CD4-positive, CD25-positive, alpha-beta regulatory T cell (primary cell): ENCODE measurements at regions not wholly inside any gene's neighbourhood (a gene's known extent, or its start where the extent isn't known, plus 50 kb on each side); places are given as distances from the start of the nearest gene placed in this dataset.
A peak's percentile ranks its signal among the peaks of the same experiment; 100 is the strongest.

Experiments
- ATAC-seq, 2 donors: fragments of 150-1000 bp; cut with Tn5 transposase; one replicate each; pipeline ENCODE4 v1.10.0; 2021; ENCODE audit warnings: low read depth in 2 of 2, moderate number of reproducible peaks in 2 of 2, moderate library complexity in 1 of 2
- DNase-seq, 3 donors: peaks; one replicate each; pipeline versions ENCODE4 v3.0.0 to v3.0.0-alpha.2; 2012 to 2022; ENCODE audit warnings: mixed read lengths in 1 of 3
- H3K27ac ChIP-seq: one replicate; pipeline ENCODE4 v1.7.0; 2013; ENCODE audit warnings: mild to moderate bottlenecking, low read length; ENCODE audit not compliant: insufficient read depth, poor library complexity, severe bottlenecking
- H3K27me3 ChIP-seq: one replicate; pipeline ENCODE4 v1.7.0; 2013; ENCODE audit warnings: low read length; ENCODE audit not compliant: control insufficient read depth, insufficient read depth
- H3K36me3 ChIP-seq: one replicate; pipeline ENCODE4 v1.7.0; 2013; ENCODE audit warnings: mild to moderate bottlenecking, low read length, moderate library complexity; ENCODE audit not compliant: control insufficient read depth, insufficient read depth
- H3K4me1 ChIP-seq: 2 replicates; pipeline ENCODE4 v1.7.0; 2013; ENCODE audit warnings: mild to moderate bottlenecking, low read length; ENCODE audit not compliant: insufficient read depth, control insufficient read depth, poor library complexity, severe bottlenecking
- H3K4me3 ChIP-seq: one replicate; pipeline ENCODE4 v1.7.0; 2013; ENCODE audit warnings: low read depth, mild to moderate bottlenecking, low read length, moderate library complexity
- H3K9me3 ChIP-seq, 2 experiments: 1 replicate in 1 of 2; 2 replicates in 1 of 2; pipeline ENCODE4 v1.7.0; 2013; ENCODE audit warnings: low read length in 2 of 2, mild to moderate bottlenecking in 1 of 2, moderate library complexity in 1 of 2; ENCODE audit not compliant: control insufficient read depth in 2 of 2
- H3K27ac Mint-ChIP-seq, 3 donors: one replicate each; pipeline ENCODE4 v1.8.0; 2020 to 2022; ENCODE audit warnings: mild to moderate bottlenecking in 3 of 3, mixed read lengths in 3 of 3, moderate library complexity in 2 of 3
- H3K27me3 Mint-ChIP-seq: one replicate; pipeline ENCODE4 v1.8.0; 2022; ENCODE audit warnings: mild to moderate bottlenecking, mixed read lengths
- H3K36me3 Mint-ChIP-seq: one replicate; pipeline ENCODE4 v1.8.0; 2020; ENCODE audit warnings: mixed read lengths
- H3K4me1 Mint-ChIP-seq, 4 donors: one replicate each; pipeline ENCODE4 v1.8.0; 2020 to 2022; ENCODE audit warnings: mixed read lengths in 4 of 4, mild to moderate bottlenecking in 1 of 4
- H3K4me3 Mint-ChIP-seq, 4 donors: one replicate each; pipeline ENCODE4 v1.8.0; 2020 to 2022; ENCODE audit warnings: mild to moderate bottlenecking in 4 of 4, mixed read lengths in 4 of 4, moderate library complexity in 3 of 4
- H3K9me3 Mint-ChIP-seq, 7 donors: one replicate each; pipeline ENCODE4 v1.8.0; 2020 to 2022; ENCODE audit warnings: mixed read lengths in 7 of 7, mild to moderate bottlenecking in 3 of 7, moderate library complexity in 2 of 7

- H3K4me1 ChIP-seq, result no peaks in the 10 kb centered on the region
- no peaks in the 10 kb centered on the region for H3K9me3 ChIP-seq
- H3K27me3 Mint-ChIP-seq, result peaks cover 5% of the 10 kb centered on the region
- no peak for ATAC-seq
- no peak overlapping the region for H3K27ac Mint-ChIP-seq
- H3K27ac ChIP-seq, result no peak overlapping the region
- peaks cover 2% of the 10 kb centered on the region for H3K27me3 ChIP-seq
- DNase-seq, result no peak
- H3K4me3 Mint-ChIP-seq, result no peak overlapping the region
- H3K36me3 ChIP-seq, result no peaks in the 10 kb centered on the region
- H3K9me3 Mint-ChIP-seq, result peaks cover 0 to 10% (median 2%) of the 10 kb centered on the region in 7 donors
- H3K4me1 Mint-ChIP-seq, result peaks cover 0 to 2% (median 0%) of the 10 kb centered on the region in 4 donors
- H3K4me3 ChIP-seq, result no peak overlapping the region
- no peaks in the 10 kb centered on the region for H3K36me3 Mint-ChIP-seq
These were observed 260.8 kb downstream of the SH3BP4 start for GRCh38 chr2:235212501-235213158.

- no peak overlapping the region for H3K27ac ChIP-seq
- Mint-ChIP-seq H3K27me3 (peaks cover 6% of the 10 kb centered on the region), H3K36me3 (no peaks in the 10 kb centered on the region), H3K9me3 (peaks cover 0 to 10% (median 0%) of the 10 kb centered on the region in 7 donors), H3K27ac (no peak overlapping the region), H3K4me1 (peaks cover 0 to 2% (median 0%) of the 10 kb centered on the region in 4 donors), H3K4me3 (no peak overlapping the region)
- H3K4me3 ChIP-seq, result no peak overlapping the region
- no peaks in the 10 kb centered on the region for H3K4me1 ChIP-seq
- no peaks in the 10 kb centered on the region for H3K27me3 ChIP-seq
- no peaks in the 10 kb centered on the region for H3K36me3 ChIP-seq
- DNase-seq, result no peak
- ATAC-seq, result no peak
- no peaks in the 10 kb centered on the region for H3K9me3 ChIP-seq
These were observed 263.4 kb downstream of the SH3BP4 start for GRCh38 chr2:235215248-235215647.

- Mint-ChIP-seq H3K27ac (no peak overlapping the region), H3K9me3 (peaks cover 0 to 8% (median 0%) of the 10 kb centered on the region in 7 donors), H3K36me3 (no peaks in the 10 kb centered on the region), H3K4me3 (no peak overlapping the region), H3K4me1 (peaks cover 0 to 2% (median 0%) of the 10 kb centered on the region in 4 donors), H3K27me3 (peaks cover 6% of the 10 kb centered on the region)
- no peaks in the 10 kb centered on the region for H3K9me3 ChIP-seq
- no peak overlapping the region for H3K4me3 ChIP-seq
- H3K27me3 ChIP-seq, result no peaks in the 10 kb centered on the region
- H3K36me3 ChIP-seq, result no peaks in the 10 kb centered on the region
- DNase-seq (no peak), ATAC-seq (no peak)
- no peak overlapping the region for H3K27ac ChIP-seq
- no peaks in the 10 kb centered on the region for H3K4me1 ChIP-seq
These were observed 265.1 kb downstream of the SH3BP4 start for GRCh38 chr2:235216901-235217300.

GRCh38 chr2:235217846-235218245 lies 266.0 kb downstream of the SH3BP4 start:
- ATAC-seq, result no peak

GRCh38 chr2:235218486-235218907 lies 266.7 kb downstream of the SH3BP4 start:
- Mint-ChIP-seq H3K9me3 (peaks cover 0 to 4% (median 0%) of the 10 kb centered on the region in 7 donors), H3K36me3 (no peaks in the 10 kb centered on the region), H3K27ac (no peak overlapping the region), H3K4me1 (no peaks in the 10 kb centered on the region), H3K4me3 (no peak overlapping the region), H3K27me3 (peaks cover 10% of the 10 kb centered on the region)
- Histone ChIP-seq H3K36me3 (no peaks in the 10 kb centered on the region), H3K27me3 (no peaks in the 10 kb centered on the region), H3K4me1 (no peaks in the 10 kb centered on the region), H3K9me3 (no peaks in the 10 kb centered on the region), H3K4me3 (no peak overlapping the region), H3K27ac (no peak overlapping the region)
- no peak for DNase-seq
- no peak for ATAC-seq

More at GRCh38 chr2:235217846-235218245, 266.0 kb downstream of the SH3BP4 start:
- H3K27me3 Mint-ChIP-seq, result peaks cover 6% of the 10 kb centered on the region
- H3K4me1 ChIP-seq, result no peaks in the 10 kb centered on the region
- H3K4me1 Mint-ChIP-seq, result peaks cover 0 to 2% (median 0%) of the 10 kb centered on the region in 4 donors
- H3K9me3 ChIP-seq, result no peaks in the 10 kb centered on the region
- no peak overlapping the region for H3K4me3 ChIP-seq
- H3K36me3 ChIP-seq, result no peaks in the 10 kb centered on the region
- no peaks in the 10 kb centered on the region for H3K27me3 ChIP-seq
- no peak overlapping the region for H3K27ac Mint-ChIP-seq
- no peak overlapping the region for H3K27ac ChIP-seq
- no peaks in the 10 kb centered on the region for H3K36me3 Mint-ChIP-seq
- H3K4me3 Mint-ChIP-seq, result no peak overlapping the region
- H3K9me3 Mint-ChIP-seq, result peaks cover 0 to 7% (median 0%) of the 10 kb centered on the region in 7 donors
- no peak for DNase-seq

GRCh38 chr2:235219048-235219447 lies 267.2 kb downstream of the SH3BP4 start:
- Histone ChIP-seq H3K27me3 (no peaks in the 10 kb centered on the region), H3K4me1 (no peaks in the 10 kb centered on the region), H3K27ac (no peak overlapping the region), H3K36me3 (no peaks in the 10 kb centered on the region), H3K9me3 (no peaks in the 10 kb centered on the region), H3K4me3 (no peak overlapping the region)
- ATAC-seq, result no peak
- peaks cover 0 to 4% (median 0%) of the 10 kb centered on the region in 7 donors for H3K9me3 Mint-ChIP-seq
- DNase-seq, result no peak
- H3K36me3 Mint-ChIP-seq, result no peaks in the 10 kb centered on the region
- H3K4me3 Mint-ChIP-seq, result no peak overlapping the region
- H3K4me1 Mint-ChIP-seq, result no peaks in the 10 kb centered on the region
- no peak overlapping the region for H3K27ac Mint-ChIP-seq
- peaks cover 10% of the 10 kb centered on the region for H3K27me3 Mint-ChIP-seq

GRCh38 chr2:235220331-235220730 lies 268.5 kb downstream of the SH3BP4 start:
- Histone ChIP-seq H3K36me3 (no peaks in the 10 kb centered on the region), H3K4me1 (no peaks in the 10 kb centered on the region), H3K4me3 (no peak overlapping the region), H3K9me3 (no peaks in the 10 kb centered on the region), H3K27ac (no peak overlapping the region), H3K27me3 (no peaks in the 10 kb centered on the region)
- H3K4me1 Mint-ChIP-seq, result no peaks in the 10 kb centered on the region
- H3K9me3 Mint-ChIP-seq, result peaks cover 0 to 2% (median 0%) of the 10 kb centered on the region in 7 donors
- DNase-seq (no peak), ATAC-seq (peak in 1 of 2 donors; percentile 28)
- H3K27ac Mint-ChIP-seq, result no peak overlapping the region
- no peaks in the 10 kb centered on the region for H3K36me3 Mint-ChIP-seq
- H3K4me3 Mint-ChIP-seq, result no peak overlapping the region
- peaks cover 10% of the 10 kb centered on the region for H3K27me3 Mint-ChIP-seq

- H3K27me3 ChIP-seq, result no peaks in the 10 kb centered on the region
- H3K27me3 Mint-ChIP-seq, result peaks cover 10% of the 10 kb centered on the region
- no peak overlapping the region for H3K4me3 ChIP-seq
- H3K4me1 ChIP-seq, result no peaks in the 10 kb centered on the region
- ATAC-seq (no peak), DNase-seq (no peak)
- no peaks in the 10 kb centered on the region for H3K36me3 ChIP-seq
- no peak overlapping the region for H3K4me3 Mint-ChIP-seq
- H3K27ac ChIP-seq, result no peak overlapping the region
- H3K36me3 Mint-ChIP-seq, result no peaks in the 10 kb centered on the region
- no peaks in the 10 kb centered on the region for H3K4me1 Mint-ChIP-seq
- H3K9me3 ChIP-seq, result no peaks in the 10 kb centered on the region
- peaks cover 0 to 2% (median 0%) of the 10 kb centered on the region in 7 donors for H3K9me3 Mint-ChIP-seq
- no peak overlapping the region for H3K27ac Mint-ChIP-seq
These were observed 270.8 kb upstream of the AGAP1 start for GRCh38 chr2:235223011-235223410.
